ENCODE measurements at regions not wholly inside any gene's neighbourhood (a gene's known extent, or its start where the extent isn't known, plus 50 kb on each side); places are given as distances from the start of the nearest gene placed in this dataset.

GRCh38 chr6:29999416-29999815 is 57.1 kb downstream of the HLA-A start:
- no peak for ATAC-seq
- Mint-ChIP-seq H3K4me3 (no peak overlapping the region), H3K36me3 (peaks cover 12% of the 10 kb centered on the region), H3K9me3 (no peaks in the 10 kb centered on the region), H3K27me3 (peaks cover 14% of the 10 kb centered on the region), H3K27ac (no peak overlapping the region), H3K4me1 (no peaks in the 10 kb centered on the region)

GRCh38 chr6:30000156-30000791 is 57.9 kb downstream of the HLA-A start:
- Mint-ChIP-seq H3K27ac (no peak overlapping the region), H3K4me3 (no peak overlapping the region), H3K9me3 (no peaks in the 10 kb centered on the region), H3K36me3 (peaks cover 12% of the 10 kb centered on the region), H3K4me1 (no peaks in the 10 kb centered on the region), H3K27me3 (peaks cover 20% of the 10 kb centered on the region)
- no peak for ATAC-seq

GRCh38 chr6:30002871-30003270 is 58.2 kb upstream of the POLR1H start:
- Mint-ChIP-seq H3K27me3 (peaks cover 41% of the 10 kb centered on the region), H3K36me3 (peaks cover 12% of the 10 kb centered on the region), H3K4me1 (peaks cover 23% of the 10 kb centered on the region), H3K9me3 (no peaks in the 10 kb centered on the region), H3K27ac (no peak overlapping the region), H3K4me3 (no peak overlapping the region)
- no peak for ATAC-seq

DNA sequence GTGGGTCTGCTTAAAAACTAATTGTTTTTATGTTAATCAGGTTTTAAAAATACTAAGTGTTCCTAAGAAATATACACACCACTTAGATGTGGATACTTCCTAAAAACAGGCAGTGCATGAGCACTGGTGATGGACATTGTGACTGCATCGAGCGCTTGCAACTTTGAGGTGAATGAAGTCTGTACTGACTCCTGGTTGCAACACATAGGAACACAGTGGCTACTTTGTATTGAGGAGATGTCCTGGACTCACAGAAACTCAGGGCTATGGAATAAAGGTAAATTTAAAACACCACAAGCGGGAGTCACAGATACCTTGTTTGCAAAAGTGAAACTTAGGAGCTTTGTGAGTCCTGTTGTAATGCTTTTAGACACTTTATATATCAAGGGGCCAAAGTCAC is 55.6 kb upstream of the POLR1H start:
- peaks cover 25% of the 10 kb centered on the region for H3K4me1 Mint-ChIP-seq
- H3K27me3 Mint-ChIP-seq = peaks cover 36% of the 10 kb centered on the region
- H3K36me3 Mint-ChIP-seq = peaks cover 5% of the 10 kb centered on the region
- no peak overlapping the region for H3K27ac Mint-ChIP-seq
- no peak for ATAC-seq
- no peaks in the 10 kb centered on the region for H3K9me3 Mint-ChIP-seq
- H3K4me3 Mint-ChIP-seq = peak overlapping the region; percentile 81

DNA sequence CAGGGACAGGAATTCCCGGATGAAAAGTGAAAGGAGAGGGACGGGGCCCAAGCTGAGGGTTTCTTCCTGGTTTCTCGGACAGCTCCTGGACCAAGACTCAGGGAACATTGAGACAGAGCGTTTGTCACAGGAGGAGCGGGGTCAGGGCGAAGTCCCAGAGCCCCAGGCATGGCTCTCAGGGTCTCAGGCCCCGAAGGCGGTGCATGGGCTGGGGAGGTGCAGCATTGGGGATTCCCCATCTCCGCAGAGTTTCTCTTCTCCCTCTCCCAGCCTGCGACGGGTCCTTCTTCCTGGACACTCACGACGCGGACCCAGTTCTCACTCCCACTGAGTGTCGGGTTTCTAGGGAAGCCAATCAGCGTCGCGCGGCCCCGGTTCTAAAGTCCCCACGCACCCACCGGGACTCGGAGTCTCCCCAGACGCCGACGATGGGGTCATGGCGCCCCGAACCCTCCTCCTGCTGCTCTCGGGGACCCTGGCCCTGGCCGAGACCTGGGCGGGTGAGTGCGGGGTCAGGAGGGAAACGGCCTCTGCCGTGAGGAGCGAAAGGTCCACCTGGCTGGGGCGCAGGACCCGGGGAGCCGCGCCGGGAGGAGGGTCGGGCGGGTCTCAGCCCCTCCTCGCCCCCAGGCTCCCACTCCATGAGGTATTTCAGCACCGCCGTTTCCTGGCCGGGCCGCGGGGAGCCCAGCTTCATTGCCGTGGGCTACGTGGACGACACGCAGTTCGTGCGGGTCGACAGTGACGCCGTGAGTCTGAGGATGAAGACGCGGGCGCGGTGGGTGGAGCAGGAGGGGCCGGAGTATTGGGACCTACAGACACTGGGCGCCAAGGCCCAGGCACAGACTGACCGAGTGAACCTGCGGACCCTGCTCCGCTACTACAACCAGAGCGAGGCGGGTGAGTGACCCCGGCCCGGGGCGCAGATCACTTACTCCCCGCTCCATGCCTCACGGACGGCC is 54.6 kb upstream of the POLR1H start:
- Mint-ChIP-seq H3K36me3 (peaks cover 12% of the 10 kb centered on the region), H3K4me1 (peaks cover 25% of the 10 kb centered on the region), H3K9me3 (no peaks in the 10 kb centered on the region), H3K4me3 (peak overlapping the region; percentile 81), H3K27ac (no peak overlapping the region), H3K27me3 (peaks cover 36% of the 10 kb centered on the region)
- peak; percentile 53 for ATAC-seq

DNA sequence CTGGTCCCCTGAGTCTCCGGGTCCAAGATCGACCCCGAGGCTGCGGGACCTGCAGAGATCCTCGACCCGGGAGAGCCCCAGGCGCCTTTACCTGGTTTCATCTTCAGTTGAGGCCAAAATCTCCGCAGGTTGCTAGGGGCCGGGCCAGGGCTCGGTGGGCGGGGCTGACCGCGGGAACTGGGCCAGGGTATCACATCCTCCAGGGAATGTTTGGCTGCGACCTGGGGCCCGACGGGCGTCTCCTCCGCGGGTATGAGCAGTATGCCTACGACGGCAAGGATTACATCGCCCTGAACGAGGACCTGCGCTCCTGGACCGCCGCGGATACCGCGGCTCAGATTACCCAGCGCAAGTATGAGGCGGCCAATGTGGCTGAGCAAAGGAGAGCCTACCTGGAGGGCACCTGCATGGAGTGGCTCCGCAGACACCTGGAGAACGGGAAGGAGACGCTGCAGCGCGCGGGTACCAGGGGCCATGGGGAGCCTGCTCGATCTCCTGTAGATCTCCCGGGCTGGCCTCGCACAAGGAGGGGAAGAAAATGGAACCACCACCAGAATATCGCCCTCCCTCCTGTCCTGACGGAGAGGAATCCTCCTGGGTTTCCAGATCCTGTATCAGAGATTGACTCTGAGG is 53.8 kb upstream of the POLR1H start:
- ATAC-seq = peak; percentile 34
- H3K27me3 Mint-ChIP-seq = peaks cover 36% of the 10 kb centered on the region
- no peaks in the 10 kb centered on the region for H3K9me3 Mint-ChIP-seq
- peaks cover 19% of the 10 kb centered on the region for H3K36me3 Mint-ChIP-seq
- H3K4me1 Mint-ChIP-seq = peaks cover 25% of the 10 kb centered on the region
- H3K4me3 Mint-ChIP-seq = peak overlapping the region; percentile 81
- H3K27ac Mint-ChIP-seq = no peak overlapping the region

- peaks cover 14% of the 10 kb centered on the region for H3K36me3 Mint-ChIP-seq
- H3K4me3 Mint-ChIP-seq = no peak overlapping the region
- peaks cover 36% of the 10 kb centered on the region for H3K27me3 Mint-ChIP-seq
- peaks cover 25% of the 10 kb centered on the region for H3K4me1 Mint-ChIP-seq
- H3K9me3 Mint-ChIP-seq = no peaks in the 10 kb centered on the region
- H3K27ac Mint-ChIP-seq = no peak overlapping the region
- ATAC-seq = no peak
Observed at GRCh38 chr6:30009113-30009512, 52.0 kb upstream of the POLR1H start.

Data from stimulated activated memory B cell treated with anti-CD40 and anti-IgM and Interleukin-4, amounts not matched to agents 10 μg/mL and 1 μg/mL and 100 μg/mL, for 72 hours (primary cell).